ENCODE measurements at regions not wholly inside any gene's neighbourhood (a gene's known extent, or its start where the extent isn't known, plus 50 kb on each side); places are given as distances from the start of the nearest gene placed in this dataset.

DNA sequence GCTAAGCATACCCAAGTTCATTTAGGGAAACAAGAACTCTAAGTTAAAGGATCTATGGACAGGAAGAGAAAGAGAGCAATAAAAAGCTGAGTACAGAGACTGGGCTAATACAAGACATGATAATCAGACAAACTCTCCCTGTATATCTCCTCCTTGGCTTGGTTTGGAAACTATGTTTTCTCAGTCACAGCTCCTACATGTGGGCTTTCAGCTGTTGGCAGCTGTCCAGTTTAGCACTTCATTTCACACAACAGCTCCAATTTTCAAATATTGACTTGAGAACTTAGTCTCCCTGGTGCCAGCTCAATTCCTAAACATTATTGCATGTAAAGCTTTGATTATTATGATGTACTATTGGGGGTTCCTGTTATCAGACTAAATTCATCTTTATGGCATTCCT is 222.8 kb upstream of the OBI1 start:
- TF ChIP-seq CTCF (IDR thresholded peaks at IDR 0.05) (no peak), POLR2A (IDR thresholded peaks at IDR 0.05) (no peak)

Data from adrenal gland (tissue), 5 donors.